Glutamatergic neuron (in vitro differentiated cells): ENCODE measurements at regions not wholly inside any gene's neighbourhood (a gene's known extent, or its start where the extent isn't known, plus 50 kb on each side); places are given as distances from the start of the nearest gene placed in this dataset.

Source experiments
- DNase-seq: peaks from one replicate; pipeline ENCODE4 v3.0.0; 2022
- H3K27ac Mint-ChIP-seq: one replicate; pipeline ENCODE4 v1.8.0; 2020; ENCODE audit warnings: mild to moderate bottlenecking, mixed read lengths, inconsistent platforms; ENCODE audit not compliant: unreplicated experiment
- H3K27me3 Mint-ChIP-seq: one replicate; pipeline ENCODE4 v1.8.0; 2020; ENCODE audit warnings: mild to moderate bottlenecking, moderate library complexity, mixed read lengths, inconsistent platforms; ENCODE audit not compliant: unreplicated experiment
- H3K36me3 Mint-ChIP-seq: one replicate; pipeline ENCODE4 v1.8.0; 2020; ENCODE audit warnings: mild to moderate bottlenecking, mixed read lengths, inconsistent platforms; ENCODE audit not compliant: unreplicated experiment
- H3K4me1 Mint-ChIP-seq: one replicate; pipeline ENCODE4 v1.8.0; 2020; ENCODE audit warnings: mild to moderate bottlenecking, low read depth, mixed read lengths, inconsistent platforms; ENCODE audit not compliant: unreplicated experiment
- H3K4me3 Mint-ChIP-seq: one replicate; pipeline ENCODE4 v1.8.0; 2020; ENCODE audit warnings: mild to moderate bottlenecking, mixed read lengths, inconsistent platforms; ENCODE audit not compliant: unreplicated experiment
- H3K9me3 Mint-ChIP-seq: one replicate; pipeline ENCODE4 v1.8.0; 2020; ENCODE audit warnings: mild to moderate bottlenecking, moderate library complexity, mixed read lengths, inconsistent platforms; ENCODE audit not compliant: unreplicated experiment
- CTCF ChIP-seq: fragments of 200-600 bp; sonication (generic); IDR thresholded peaks from one replicate; pipeline ENCODE4 v1.5.0; 2021; ENCODE audit not compliant: partially characterized antibody, unreplicated experiment

- TF ChIP-seq CTCF = no peak
- Mint-ChIP-seq H3K27me3 (no peaks in the 10 kb centered on the region), H3K9me3 (no peaks in the 10 kb centered on the region), H3K4me1 (no peaks in the 10 kb centered on the region), H3K27ac (no peak overlapping the region), H3K36me3 (no peaks in the 10 kb centered on the region), H3K4me3 (no peak overlapping the region)
- no peak for DNase-seq
Observed at GRCh38 chr18:55743736-55744135, 155.7 kb upstream of the TCF4 start.

- Mint-ChIP-seq H3K27me3 (no peaks in the 10 kb centered on the region), H3K4me3 (no peak overlapping the region), H3K27ac (no peak overlapping the region), H3K4me1 (no peaks in the 10 kb centered on the region), H3K9me3 (no peaks in the 10 kb centered on the region), H3K36me3 (no peaks in the 10 kb centered on the region)
- no peak for TF ChIP-seq CTCF
- no peak for DNase-seq
Observed at GRCh38 chr18:55743133-55743532, 155.1 kb upstream of the TCF4 start.

GRCh38 chr18:55739488-55739887 is 151.5 kb upstream of the TCF4 start:
- H3K4me1 Mint-ChIP-seq = no peaks in the 10 kb centered on the region
- no peak for DNase-seq
- no peak overlapping the region for H3K27ac Mint-ChIP-seq
- no peak overlapping the region for H3K4me3 Mint-ChIP-seq
- H3K9me3 Mint-ChIP-seq = no peaks in the 10 kb centered on the region
- no peak for TF ChIP-seq CTCF
- no peaks in the 10 kb centered on the region for H3K27me3 Mint-ChIP-seq
- H3K36me3 Mint-ChIP-seq = no peaks in the 10 kb centered on the region

- H3K9me3 Mint-ChIP-seq = no peaks in the 10 kb centered on the region
- no peaks in the 10 kb centered on the region for H3K4me1 Mint-ChIP-seq
- no peak for DNase-seq
- no peak overlapping the region for H3K27ac Mint-ChIP-seq
- H3K4me3 Mint-ChIP-seq = no peak overlapping the region
- no peaks in the 10 kb centered on the region for H3K27me3 Mint-ChIP-seq
- H3K36me3 Mint-ChIP-seq = no peaks in the 10 kb centered on the region
- no peak for TF ChIP-seq CTCF
Observed at GRCh38 chr18:55738483-55739114, 150.6 kb upstream of the TCF4 start.

GRCh38 chr18:55737781-55738468 is 149.9 kb upstream of the TCF4 start:
- Mint-ChIP-seq H3K4me3 (no peak overlapping the region), H3K36me3 (no peaks in the 10 kb centered on the region), H3K27me3 (no peaks in the 10 kb centered on the region), H3K9me3 (no peaks in the 10 kb centered on the region), H3K27ac (no peak overlapping the region), H3K4me1 (no peaks in the 10 kb centered on the region)
- TF ChIP-seq CTCF = no peak
- DNase-seq = no peak
